T-helper 1 cell treated with Interleukin-12 subunit alpha and Interleukin-12 subunit beta and Interleukin-4 antibody, amounts not matched to agents 30 μg/mL and 1 μg/mL, for 36 hours (primary cell): ENCODE measurements at regions not wholly inside any gene's neighbourhood (a gene's known extent, or its start where the extent isn't known, plus 50 kb on each side); places are given as distances from the start of the nearest gene placed in this dataset.
"Not testable (repeated sequence)": the region's sequence is repeated elsewhere in the genome, so short reads cannot be mapped to it uniquely, and the experiment has no call there.

Experiments
- H3K27ac Mint-ChIP-seq: one replicate; pipeline ENCODE4 v1.8.0; 2021; ENCODE audit warnings: mild to moderate bottlenecking, mixed read lengths
- H3K27me3 Mint-ChIP-seq: one replicate; pipeline ENCODE4 v1.8.0; 2021; ENCODE audit warnings: low read depth, mixed read lengths
- H3K36me3 Mint-ChIP-seq: one replicate; pipeline ENCODE4 v1.8.0; 2021; ENCODE audit warnings: low read depth, mixed read lengths
- H3K4me1 Mint-ChIP-seq: one replicate; pipeline ENCODE4 v1.8.0; 2021; ENCODE audit warnings: low read depth, mixed read lengths
- H3K4me3 Mint-ChIP-seq: one replicate; pipeline ENCODE4 v1.8.0; 2021; ENCODE audit warnings: mild to moderate bottlenecking, moderate library complexity, mixed read lengths
- H3K9me3 Mint-ChIP-seq: one replicate; pipeline ENCODE4 v1.8.0; 2021; ENCODE audit warnings: mixed read lengths

GRCh38 chr6:16825784-16826183, 64.5 kb upstream of the ATXN1 start:
- H3K4me1 Mint-ChIP-seq = peaks cover 8% of the 10 kb centered on the region
- H3K27me3 Mint-ChIP-seq = peaks cover 43% of the 10 kb centered on the region
- no peaks in the 10 kb centered on the region for H3K9me3 Mint-ChIP-seq
- H3K27ac Mint-ChIP-seq = no peak overlapping the region
- H3K4me3 Mint-ChIP-seq = no peak overlapping the region
- H3K36me3 Mint-ChIP-seq = no peaks in the 10 kb centered on the region

GRCh38 chr6:16824845-16825685, 63.8 kb upstream of the ATXN1 start:
- H3K27me3 Mint-ChIP-seq = peaks cover 50% of the 10 kb centered on the region
- no peaks in the 10 kb centered on the region for H3K9me3 Mint-ChIP-seq
- no peak overlapping the region for H3K27ac Mint-ChIP-seq
- H3K36me3 Mint-ChIP-seq = no peaks in the 10 kb centered on the region
- peaks cover 8% of the 10 kb centered on the region for H3K4me1 Mint-ChIP-seq
- no peak overlapping the region for H3K4me3 Mint-ChIP-seq

- Mint-ChIP-seq H3K36me3 (no peaks in the 10 kb centered on the region), H3K4me1 (peaks cover 8% of the 10 kb centered on the region), H3K9me3 (no peaks in the 10 kb centered on the region), H3K27me3 (peaks cover 56% of the 10 kb centered on the region), H3K27ac (no peak overlapping the region), H3K4me3 (no peak overlapping the region)
Observed at GRCh38 chr6:16823718-16824352, 62.6 kb upstream of the ATXN1 start.

GRCh38 chr6:16822975-16823717, 61.9 kb upstream of the ATXN1 start:
- peaks cover 52% of the 10 kb centered on the region for H3K27me3 Mint-ChIP-seq
- H3K4me3 Mint-ChIP-seq = no peak overlapping the region

GRCh38 chr6:16822529-16822928, 61.3 kb upstream of the ATXN1 start:
- H3K27ac Mint-ChIP-seq = no peak overlapping the region
- peaks cover 5% of the 10 kb centered on the region for H3K4me1 Mint-ChIP-seq
- peaks cover 51% of the 10 kb centered on the region for H3K27me3 Mint-ChIP-seq
- no peak overlapping the region for H3K4me3 Mint-ChIP-seq
- H3K36me3 Mint-ChIP-seq = no peaks in the 10 kb centered on the region
- H3K9me3 Mint-ChIP-seq = no peaks in the 10 kb centered on the region

More at GRCh38 chr6:16822975-16823717, 61.9 kb upstream of the ATXN1 start:
- Mint-ChIP-seq H3K36me3 (no peaks in the 10 kb centered on the region), H3K4me1 (peaks cover 6% of the 10 kb centered on the region), H3K27ac (no peak overlapping the region), H3K9me3 (no peaks in the 10 kb centered on the region)

GRCh38 chr6:16821834-16822264, 60.6 kb upstream of the ATXN1 start:
- Mint-ChIP-seq H3K4me1 (no peaks in the 10 kb centered on the region), H3K27me3 (peaks cover 44% of the 10 kb centered on the region), H3K9me3 (no peaks in the 10 kb centered on the region), H3K4me3 (no peak overlapping the region), H3K27ac (no peak overlapping the region), H3K36me3 (no peaks in the 10 kb centered on the region)

GRCh38 chr6:16820262-16820661, 59.0 kb upstream of the ATXN1 start:
- H3K27ac Mint-ChIP-seq, H3K4me3 Mint-ChIP-seq, H3K36me3 Mint-ChIP-seq, H3K4me1 Mint-ChIP-seq, H3K9me3 Mint-ChIP-seq: not testable (repeated sequence)
- peaks cover 44% of the 10 kb centered on the region for H3K27me3 Mint-ChIP-seq

GRCh38 chr6:16819752-16820151, 58.5 kb upstream of the ATXN1 start:
- Mint-ChIP-seq H3K36me3 (no peaks in the 10 kb centered on the region), H3K27ac (no peak overlapping the region), H3K4me1 (no peaks in the 10 kb centered on the region), H3K4me3 (no peak overlapping the region), H3K27me3 (peaks cover 40% of the 10 kb centered on the region), H3K9me3 (no peaks in the 10 kb centered on the region)

GRCh38 chr6:16818992-16819626, 57.8 kb upstream of the ATXN1 start:
- H3K36me3 Mint-ChIP-seq = peaks cover under 1% of the 10 kb centered on the region
- no peaks in the 10 kb centered on the region for H3K4me1 Mint-ChIP-seq
- no peak overlapping the region for H3K4me3 Mint-ChIP-seq
- peaks cover 2% of the 10 kb centered on the region for H3K9me3 Mint-ChIP-seq
- H3K27ac Mint-ChIP-seq = no peak overlapping the region
- H3K27me3 Mint-ChIP-seq = peaks cover 33% of the 10 kb centered on the region

- H3K27ac Mint-ChIP-seq = no peak overlapping the region
Observed at GRCh38 chr6:16817594-16817993, 56.3 kb upstream of the ATXN1 start.

GRCh38 chr6:16816891-16817290, 55.6 kb upstream of the ATXN1 start:
- Mint-ChIP-seq H3K9me3 (peaks cover 21% of the 10 kb centered on the region), H3K27ac (no peak overlapping the region), H3K4me3 (no peak overlapping the region), H3K4me1 (no peaks in the 10 kb centered on the region), H3K36me3 (peaks cover 7% of the 10 kb centered on the region), H3K27me3 (peaks cover 20% of the 10 kb centered on the region)

More at GRCh38 chr6:16817594-16817993, 56.3 kb upstream of the ATXN1 start:
- no peaks in the 10 kb centered on the region for H3K4me1 Mint-ChIP-seq
- peaks cover 14% of the 10 kb centered on the region for H3K9me3 Mint-ChIP-seq
- H3K27me3 Mint-ChIP-seq = peaks cover 24% of the 10 kb centered on the region
- H3K36me3 Mint-ChIP-seq = peaks cover 7% of the 10 kb centered on the region
- H3K4me3 Mint-ChIP-seq = no peak overlapping the region

- Mint-ChIP-seq H3K36me3 (peaks cover 8% of the 10 kb centered on the region), H3K27me3 (no peaks in the 10 kb centered on the region)
Observed at GRCh38 chr6:16812993-16813392, 51.7 kb upstream of the ATXN1 start.

GRCh38 chr6:16811277-16811979, 50.2 kb upstream of the ATXN1 start:
- no peaks in the 10 kb centered on the region for H3K4me1 Mint-ChIP-seq
- peaks cover 43% of the 10 kb centered on the region for H3K9me3 Mint-ChIP-seq
- H3K4me3 Mint-ChIP-seq = no peak overlapping the region
- peaks cover 8% of the 10 kb centered on the region for H3K36me3 Mint-ChIP-seq
- H3K27me3 Mint-ChIP-seq = peaks cover 6% of the 10 kb centered on the region
- H3K27ac Mint-ChIP-seq = no peak overlapping the region

More at GRCh38 chr6:16812993-16813392, 51.7 kb upstream of the ATXN1 start:
- no peak overlapping the region for H3K27ac Mint-ChIP-seq
- H3K4me1 Mint-ChIP-seq = no peaks in the 10 kb centered on the region
- no peak overlapping the region for H3K4me3 Mint-ChIP-seq
- H3K9me3 Mint-ChIP-seq = peaks cover 43% of the 10 kb centered on the region
